Fibroblast of pulmonary artery (primary cell): ENCODE measurements at regions not wholly inside any gene's neighbourhood (a gene's known extent, or its start where the extent isn't known, plus 50 kb on each side); places are given as distances from the start of the nearest gene placed in this dataset.

ENCODE experiments used
- DNase-seq: peaks from one replicate; pipeline ENCODE4 v3.0.0-alpha.2; 2010; ENCODE audit warnings: low read depth
- H3K4me3 ChIP-seq: replicated peaks from 2 replicates; pipeline ENCODE4 v1.5.1; 2011; ENCODE audit warnings: low read depth, mild to moderate bottlenecking, control low read depth, low read length, moderate library complexity
- CTCF ChIP-seq: IDR thresholded peaks from 2 replicates; pipeline ENCODE4 v1.5.1; 2011; ENCODE audit warnings: mild to moderate bottlenecking, control low read depth, low read length, inconsistent platforms; ENCODE audit errors: missing control alignments

- DNase-seq, result no peak
- no peak for TF ChIP-seq CTCF
These were observed 241.0 kb downstream of the RAB28 start for GRCh38 chr4:13243152-13243551.

GRCh38 chr4:13240066-13240465, 244.1 kb downstream of the RAB28 start:
- no peak for TF ChIP-seq CTCF
- H3K4me3 ChIP-seq, result no peak overlapping the region
- no peak for DNase-seq

More at GRCh38 chr4:13243152-13243551, 241.0 kb downstream of the RAB28 start:
- no peak overlapping the region for H3K4me3 ChIP-seq

- no peak for TF ChIP-seq CTCF
These were observed 245.2 kb downstream of the RAB28 start for GRCh38 chr4:13238936-13239335.

GRCh38 chr4:13236485-13236884, 247.7 kb downstream of the RAB28 start:
- no peak for DNase-seq
- no peak for TF ChIP-seq CTCF
- H3K4me3 ChIP-seq, result no peak overlapping the region

More at GRCh38 chr4:13238936-13239335, 245.2 kb downstream of the RAB28 start:
- no peak overlapping the region for H3K4me3 ChIP-seq
- no peak for DNase-seq

GRCh38 chr4:13233755-13234154, 250.4 kb downstream of the RAB28 start:
- DNase-seq, result no peak
- no peak overlapping the region for H3K4me3 ChIP-seq
- no peak for TF ChIP-seq CTCF

- H3K4me3 ChIP-seq, result no peak overlapping the region
- no peak for TF ChIP-seq CTCF
- no peak for DNase-seq
These were observed 264.2 kb downstream of the RAB28 start for GRCh38 chr4:13219971-13220370.

- no peak for DNase-seq
- TF ChIP-seq CTCF, result no peak
- no peak overlapping the region for H3K4me3 ChIP-seq
These were observed 265.7 kb downstream of the RAB28 start for GRCh38 chr4:13218326-13218958.
